Tibial nerve (tissue), 4 donors: ENCODE measurements at regions not wholly inside any gene's neighbourhood (a gene's known extent, or its start where the extent isn't known, plus 50 kb on each side); places are given as distances from the start of the nearest gene placed in this dataset.

Source experiments
- DNase-seq, 2 donors: peaks; one replicate each; pipeline ENCODE4 v3.0.0-alpha.2; 2019; ENCODE audit warnings: low spot score in 2 of 2
- H3K27ac ChIP-seq, 4 donors: fragments of 200-600 bp; sonication (generic) in 3 of 4; one replicate each; pipeline ENCODE4 v1.5.1; 2017 to 2019; ENCODE audit warnings: mild to moderate bottlenecking in 1 of 4
- H3K27me3 ChIP-seq, 2 donors: fragments of 200-600 bp; sonication (generic) in 1 of 2; one replicate each; pipeline versions ENCODE4 v1.5.1 to v1.6.0; 2017 to 2019
- H3K36me3 ChIP-seq, 3 donors: fragments of 200-600 bp; sonication (generic); one replicate each; pipeline ENCODE4 v1.5.1; 2018 to 2019
- H3K4me1 ChIP-seq, 4 donors: fragments of 200-600 bp; sonication (generic) in 3 of 4; one replicate each; pipeline ENCODE4 v1.5.1; 2017 to 2019
- H3K4me3 ChIP-seq, 4 donors: fragments of 200-600 bp; sonication (generic) in 3 of 4; one replicate each; pipeline ENCODE4 v1.5.1; 2017 to 2019; ENCODE audit warnings: mild to moderate bottlenecking in 1 of 4, moderate library complexity in 1 of 4
- H3K9me3 ChIP-seq, 4 donors: fragments of 200-600 bp; sonication (generic) in 3 of 4; one replicate each; pipeline ENCODE4 v1.5.1; 2017 to 2019
- EP300 ChIP-seq, 2 donors: sonication (generic); formaldehyde crosslinking; IDR thresholded peaks; one replicate each; pipeline ENCODE4 v1.6.1; 2017; ENCODE audit warnings: antibody characterized with exemption in 2 of 2, mild to moderate bottlenecking in 1 of 2
- POLR2A ChIP-seq, 2 donors: fragments of 450-650 bp; IDR thresholded peaks; one replicate each; pipeline ENCODE4 v1.6.1; 2017; ENCODE audit warnings: antibody characterized with exemption in 2 of 2, mild to moderate bottlenecking in 2 of 2, moderate library complexity in 2 of 2
- WGBS, 2 donors: methylation state at CpG; one replicate each; pipeline ENCODE4 v1.1.5; 2018; 5-methylcytosine and 5-hydroxymethylcytosine counted together
- TF ChIP-seq, protein P1 (sequence below), 5 experiments: fragments of 200-600 bp in 3 of 5; fragments of 450-650 bp in 2 of 5; sonication (generic) in 3 of 5; IDR thresholded peaks; one replicate each; pipeline ENCODE4 v1.5.1; 2016 to 2019; ENCODE audit warnings: antibody characterized with exemption in 5 of 5, mild to moderate bottlenecking in 3 of 5, moderate library complexity in 2 of 5

DNA sequence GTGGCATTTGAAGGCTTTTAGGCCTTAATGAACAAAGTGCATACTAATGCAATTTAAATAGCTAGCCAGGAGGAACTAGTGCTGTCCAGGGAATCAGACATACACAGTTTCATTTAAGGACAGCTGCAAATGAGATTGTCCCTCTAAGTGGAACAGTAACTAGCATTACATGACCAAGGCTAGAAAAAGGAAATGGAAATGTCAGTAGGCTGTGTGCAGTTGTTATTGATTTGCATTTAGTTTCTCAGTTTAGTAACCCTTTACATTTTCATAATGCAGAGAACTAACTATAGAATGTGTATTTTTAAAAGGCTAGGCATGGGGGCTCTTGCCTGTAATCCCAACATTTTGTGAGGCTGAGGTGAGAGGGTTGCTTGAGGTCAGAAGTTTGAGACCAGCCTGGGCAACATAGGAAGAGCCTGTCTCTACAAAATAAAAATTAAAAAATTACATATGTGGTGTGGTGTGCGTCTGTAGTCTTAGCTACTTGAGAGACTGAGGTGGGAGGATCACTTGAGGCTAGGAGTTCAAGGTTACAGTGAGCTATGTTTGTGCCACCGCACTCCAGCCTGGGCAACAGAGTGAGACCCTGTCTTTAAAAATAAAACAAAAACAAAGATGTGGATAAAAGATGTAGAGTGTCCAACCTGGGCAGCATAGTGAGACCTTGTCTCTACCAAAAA is 468.0 kb downstream of the UTRN start:
- no peak overlapping the region for H3K27ac ChIP-seq
- H3K36me3 ChIP-seq, result peaks cover 0 to 45% (median 0%) of the 10 kb centered on the region in 3 donors
- H3K9me3 ChIP-seq, result no peaks in the 10 kb centered on the region
- 89 to 98% methylated on average over 2 of the region's 2 CpGs for WGBS, 2 donors
- TF ChIP-seq POLR2A (IDR thresholded peaks at IDR 0.05), result no peak
- TF ChIP-seq EP300 (IDR thresholded peaks at IDR 0.05), result no peak
- TF ChIP-seq, protein P1, sequence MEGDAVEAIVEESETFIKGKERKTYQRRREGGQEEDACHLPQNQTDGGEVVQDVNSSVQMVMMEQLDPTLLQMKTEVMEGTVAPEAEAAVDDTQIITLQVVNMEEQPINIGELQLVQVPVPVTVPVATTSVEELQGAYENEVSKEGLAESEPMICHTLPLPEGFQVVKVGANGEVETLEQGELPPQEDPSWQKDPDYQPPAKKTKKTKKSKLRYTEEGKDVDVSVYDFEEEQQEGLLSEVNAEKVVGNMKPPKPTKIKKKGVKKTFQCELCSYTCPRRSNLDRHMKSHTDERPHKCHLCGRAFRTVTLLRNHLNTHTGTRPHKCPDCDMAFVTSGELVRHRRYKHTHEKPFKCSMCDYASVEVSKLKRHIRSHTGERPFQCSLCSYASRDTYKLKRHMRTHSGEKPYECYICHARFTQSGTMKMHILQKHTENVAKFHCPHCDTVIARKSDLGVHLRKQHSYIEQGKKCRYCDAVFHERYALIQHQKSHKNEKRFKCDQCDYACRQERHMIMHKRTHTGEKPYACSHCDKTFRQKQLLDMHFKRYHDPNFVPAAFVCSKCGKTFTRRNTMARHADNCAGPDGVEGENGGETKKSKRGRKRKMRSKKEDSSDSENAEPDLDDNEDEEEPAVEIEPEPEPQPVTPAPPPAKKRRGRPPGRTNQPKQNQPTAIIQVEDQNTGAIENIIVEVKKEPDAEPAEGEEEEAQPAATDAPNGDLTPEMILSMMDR (IDR thresholded peaks at IDR 0.05), result no peak
- no peak for DNase-seq
- H3K4me3 ChIP-seq, result no peak overlapping the region
- no peaks in the 10 kb centered on the region for H3K27me3 ChIP-seq
- H3K4me1 ChIP-seq, result peaks cover 0 to 11% (median 0%) of the 10 kb centered on the region in 4 donors

DNA sequence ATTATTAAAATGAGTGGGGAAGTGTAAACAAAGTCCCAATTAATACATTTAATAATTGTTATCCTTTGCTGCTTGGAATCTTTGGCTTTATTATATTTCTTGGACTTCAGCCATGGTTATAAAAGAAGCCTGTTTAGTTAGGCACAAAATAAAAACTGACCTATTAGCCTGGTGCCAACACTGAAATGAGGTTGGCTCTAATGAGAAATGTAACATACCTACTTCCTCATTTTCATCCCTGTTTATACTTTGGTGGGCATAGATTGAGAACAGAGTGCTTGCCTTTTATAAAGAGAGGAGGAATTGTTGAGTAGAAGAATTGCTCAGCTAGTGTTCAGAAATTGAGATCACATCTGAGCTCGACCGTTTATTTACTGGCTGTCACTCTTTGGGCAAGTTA is 471.3 kb downstream of the UTRN start:
- 40 to 56% methylated on average over 2 of the region's 2 CpGs for WGBS, 2 donors
- TF ChIP-seq, protein P1 (IDR thresholded peaks at IDR 0.05), result no peak
- TF ChIP-seq EP300 (IDR thresholded peaks at IDR 0.05) (no peak), POLR2A (IDR thresholded peaks at IDR 0.05) (no peak)

DNA sequence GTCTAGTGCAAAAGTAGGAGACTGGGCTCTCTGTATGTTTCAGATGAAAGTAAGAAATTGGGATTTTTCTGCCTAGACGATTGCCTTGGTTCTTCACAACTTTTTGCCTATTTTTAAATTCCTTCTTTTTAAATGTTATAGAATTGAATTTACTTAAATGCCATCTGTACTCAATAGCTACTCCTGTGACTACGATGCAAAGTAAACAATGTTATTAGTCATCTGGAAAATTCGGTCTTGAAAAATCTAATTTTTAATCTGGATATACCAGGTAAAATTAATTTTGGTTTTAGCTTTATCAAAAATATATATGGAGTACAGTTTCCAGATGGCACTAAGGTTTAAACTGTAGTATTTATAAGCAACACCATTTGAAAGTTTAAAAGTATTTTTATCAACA is 472.2 kb downstream of the UTRN start:
- Histone ChIP-seq H3K4me1 (peaks cover 0 to 11% (median 0%) of the 10 kb centered on the region in 4 donors), H3K27ac (no peak overlapping the region), H3K4me3 (no peak overlapping the region), H3K27me3 (no peaks in the 10 kb centered on the region), H3K36me3 (peaks cover 0 to 25% (median 0%) of the 10 kb centered on the region in 3 donors), H3K9me3 (no peaks in the 10 kb centered on the region)
- no peak for DNase-seq
- TF ChIP-seq, protein P1 (IDR thresholded peaks at IDR 0.05), result no peak
- no peak for TF ChIP-seq POLR2A (IDR thresholded peaks at IDR 0.05)
- TF ChIP-seq EP300 (IDR thresholded peaks at IDR 0.05), result no peak
- 85 to 86% methylated on average over 3 of the region's 3 CpGs for WGBS, 2 donors

More for the DNA sequence above, 471.3 kb downstream of the UTRN start:
- Histone ChIP-seq H3K4me1 (peaks cover 0 to 11% (median 0%) of the 10 kb centered on the region in 4 donors), H3K36me3 (peaks cover 0 to 26% (median 0%) of the 10 kb centered on the region in 3 donors), H3K9me3 (no peaks in the 10 kb centered on the region), H3K4me3 (no peak overlapping the region), H3K27me3 (no peaks in the 10 kb centered on the region), H3K27ac (no peak overlapping the region)
- no peak for DNase-seq

DNA sequence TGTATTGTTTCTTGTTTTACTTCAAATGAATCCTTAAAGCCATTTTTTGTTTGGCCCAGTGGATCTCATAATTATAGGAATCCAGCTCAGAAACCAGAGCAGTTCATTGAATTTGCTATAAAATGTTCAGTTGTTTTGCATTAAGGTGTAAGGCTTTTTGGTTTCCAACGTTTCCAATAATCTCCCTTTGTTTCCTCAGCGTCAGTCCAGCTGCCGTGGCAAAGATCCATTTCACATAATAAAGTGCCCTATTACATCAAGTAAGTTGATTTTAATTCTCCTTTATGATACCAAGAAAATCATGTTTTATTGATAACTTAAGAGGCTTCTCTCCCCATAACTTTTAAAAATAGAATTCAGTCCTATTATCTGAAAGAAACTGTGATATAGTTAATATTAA is 472.6 kb downstream of the UTRN start:
- WGBS, 2 donors, result 41 to 51% methylated on average over 3 of the region's 3 CpGs
- TF ChIP-seq, protein P1 (IDR thresholded peaks at IDR 0.05), result no peak
- TF ChIP-seq EP300 (IDR thresholded peaks at IDR 0.05), result no peak
- no peak for TF ChIP-seq POLR2A (IDR thresholded peaks at IDR 0.05)
- H3K27ac ChIP-seq, result no peak overlapping the region

DNA sequence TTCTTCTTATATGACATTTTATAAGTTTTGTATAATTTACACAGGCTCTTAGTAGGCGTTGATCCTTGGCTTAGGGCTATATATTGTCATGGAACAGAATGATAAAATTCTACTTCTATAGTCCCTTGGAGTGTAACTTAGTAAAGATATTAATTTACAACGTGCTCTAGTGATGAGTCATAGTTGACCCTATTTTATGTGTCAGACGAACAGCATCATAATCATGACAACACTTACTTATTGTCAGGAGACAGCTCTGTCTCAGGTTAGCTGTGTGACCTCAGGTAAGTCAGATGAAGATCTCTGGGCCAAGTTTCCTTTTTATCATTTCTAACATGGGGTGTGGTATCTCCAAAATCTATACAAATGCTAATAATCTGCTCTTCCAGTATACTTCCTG is 473.5 kb downstream of the UTRN start:
- Histone ChIP-seq H3K27ac (no peak overlapping the region), H3K9me3 (no peaks in the 10 kb centered on the region), H3K36me3 (peaks cover 0 to 30% (median 0%) of the 10 kb centered on the region in 3 donors), H3K27me3 (no peaks in the 10 kb centered on the region), H3K4me1 (peaks cover 0 to 11% (median 0%) of the 10 kb centered on the region in 4 donors), H3K4me3 (no peak overlapping the region)
- DNase-seq, result no peak
- WGBS, 2 donors, result 54 to 65% methylated on average over 3 of the region's 3 CpGs
- TF ChIP-seq, protein P1 (IDR thresholded peaks at IDR 0.05), result no peak
- no peak for TF ChIP-seq EP300 (IDR thresholded peaks at IDR 0.05)

More for the DNA sequence above, 472.6 kb downstream of the UTRN start:
- no peaks in the 10 kb centered on the region for H3K27me3 ChIP-seq
- no peak overlapping the region for H3K4me3 ChIP-seq
- H3K36me3 ChIP-seq, result peaks cover 0 to 27% (median 0%) of the 10 kb centered on the region in 3 donors
- no peak for DNase-seq
- no peaks in the 10 kb centered on the region for H3K9me3 ChIP-seq
- peaks cover 0 to 11% (median 0%) of the 10 kb centered on the region in 4 donors for H3K4me1 ChIP-seq
